Fibroblast of skin of back (primary cell): ENCODE measurements at regions not wholly inside any gene's neighbourhood (a gene's known extent, or its start where the extent isn't known, plus 50 kb on each side); places are given as distances from the start of the nearest gene placed in this dataset.

Source experiments
- DNase-seq: peaks from one replicate; pipeline ENCODE4 v3.0.0-alpha.2; 2013

- DNase-seq = no peak
Measured at GRCh38 chr6:128666405-128666804, 146.0 kb upstream of the PTPRK start.

GRCh38 chr6:128663238-128663637 is 142.8 kb upstream of the PTPRK start:
- no peak for DNase-seq

GRCh38 chr6:128659878-128660622 is 139.7 kb upstream of the PTPRK start:
- no peak for DNase-seq

GRCh38 chr6:128659276-128659675 is 138.9 kb upstream of the PTPRK start:
- no peak for DNase-seq

GRCh38 chr6:128657181-128657580 is 136.8 kb upstream of the PTPRK start:
- DNase-seq = peak; percentile 17

- DNase-seq = peak; percentile 98
Measured at GRCh38 chr6:128655978-128656498, 135.6 kb upstream of the PTPRK start.

- DNase-seq = no peak
Measured at GRCh38 chr6:128648022-128648598, 127.7 kb upstream of the PTPRK start.

GRCh38 chr6:128642132-128642531 is 121.7 kb upstream of the PTPRK start:
- DNase-seq = no peak

- no peak for DNase-seq
Measured at GRCh38 chr6:128641703-128642102, 121.3 kb upstream of the PTPRK start.

- DNase-seq = no peak
Measured at GRCh38 chr6:128638817-128639216, 118.4 kb upstream of the PTPRK start.

- no peak for DNase-seq
Measured at GRCh38 chr6:128635219-128635618, 114.8 kb upstream of the PTPRK start.

GRCh38 chr6:128632131-128632530 is 111.7 kb upstream of the PTPRK start:
- no peak for DNase-seq

- DNase-seq = no peak
Measured at GRCh38 chr6:128631031-128631430, 110.6 kb upstream of the PTPRK start.

GRCh38 chr6:128630213-128630612 is 109.8 kb upstream of the PTPRK start:
- DNase-seq = no peak

GRCh38 chr6:128617285-128617684 is 96.9 kb upstream of the PTPRK start:
- DNase-seq = no peak

GRCh38 chr6:128616342-128616741 is 95.9 kb upstream of the PTPRK start:
- no peak for DNase-seq

GRCh38 chr6:128606611-128607010 is 86.2 kb upstream of the PTPRK start:
- no peak for DNase-seq

GRCh38 chr6:128605961-128606360 is 85.6 kb upstream of the PTPRK start:
- DNase-seq = no peak

- DNase-seq = peak; percentile 13
Measured at GRCh38 chr6:128601060-128601459, 80.7 kb upstream of the PTPRK start.

GRCh38 chr6:128600397-128600951 is 80.1 kb upstream of the PTPRK start:
- DNase-seq = peak; percentile 96

- no peak for DNase-seq
Measured at GRCh38 chr6:128599036-128599435, 78.6 kb upstream of the PTPRK start.

- no peak for DNase-seq
Measured at GRCh38 chr6:128598571-128598970, 78.2 kb upstream of the PTPRK start.

- no peak for DNase-seq
Measured at GRCh38 chr6:128597956-128598355, 77.6 kb upstream of the PTPRK start.

- DNase-seq = peak; percentile 11
Measured at GRCh38 chr6:128597004-128597403, 76.6 kb upstream of the PTPRK start.
